LoVo (cell line): ENCODE measurements at regions not wholly inside any gene's neighbourhood (a gene's known extent, or its start where the extent isn't known, plus 50 kb on each side); places are given as distances from the start of the nearest gene placed in this dataset.
"Not testable (repeated sequence)": the region's sequence is repeated elsewhere in the genome, so short reads cannot be mapped to it uniquely, and the experiment has no call there.

Experiments
- DNase-seq: peaks from one replicate; pipeline ENCODE4 v3.0.0-alpha.2; 2016; ENCODE audit warnings: low spot score

DNA sequence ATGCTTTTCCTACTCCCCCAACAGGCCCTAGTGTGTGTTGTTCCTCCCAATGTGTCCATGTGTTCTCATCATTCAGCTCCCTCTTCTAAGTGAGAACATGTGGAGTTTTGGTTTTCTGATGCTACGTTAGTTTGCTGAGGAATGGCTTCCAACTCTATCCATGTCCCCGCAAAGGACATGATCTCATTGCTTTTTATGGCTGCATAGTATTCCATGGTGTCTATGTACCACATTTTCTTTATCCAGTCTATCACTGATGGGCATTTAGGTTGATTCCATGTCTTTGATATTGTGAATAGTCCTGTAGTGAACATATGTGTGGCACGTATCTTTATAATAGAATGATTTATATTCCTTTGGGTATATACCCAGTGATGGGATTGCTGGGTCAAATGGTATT lies 72.5 kb upstream of the CCNY start:
- not testable (repeated sequence) for DNase-seq

- DNase-seq: not testable (repeated sequence)
These were observed 71.7 kb upstream of the CCNY start for GRCh38 chr10:35264636-35265035.

DNA sequence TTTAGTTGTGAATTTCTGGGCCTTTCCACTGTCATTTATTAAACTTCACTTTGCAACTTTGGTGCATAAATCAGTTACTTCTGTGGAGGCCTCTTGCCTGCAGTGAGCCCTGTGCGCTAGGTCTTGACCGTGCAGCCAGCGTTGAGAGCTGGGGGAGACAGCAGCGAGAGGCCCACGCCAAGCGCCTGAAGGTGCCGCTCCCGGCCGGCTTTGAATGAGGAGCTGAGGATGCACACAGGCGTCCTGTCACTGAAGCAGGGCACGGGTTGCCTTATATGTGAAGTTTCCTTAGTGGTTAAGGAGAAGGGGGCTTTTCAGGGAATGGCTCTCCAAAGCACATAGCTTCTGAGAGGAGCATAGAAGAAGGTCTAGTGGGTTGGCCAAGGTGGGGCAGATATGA lies 70.9 kb upstream of the CCNY start:
- no peak for DNase-seq

- no peak for DNase-seq
These were observed 68.0 kb upstream of the CCNY start for GRCh38 chr10:35268323-35268722.

DNA sequence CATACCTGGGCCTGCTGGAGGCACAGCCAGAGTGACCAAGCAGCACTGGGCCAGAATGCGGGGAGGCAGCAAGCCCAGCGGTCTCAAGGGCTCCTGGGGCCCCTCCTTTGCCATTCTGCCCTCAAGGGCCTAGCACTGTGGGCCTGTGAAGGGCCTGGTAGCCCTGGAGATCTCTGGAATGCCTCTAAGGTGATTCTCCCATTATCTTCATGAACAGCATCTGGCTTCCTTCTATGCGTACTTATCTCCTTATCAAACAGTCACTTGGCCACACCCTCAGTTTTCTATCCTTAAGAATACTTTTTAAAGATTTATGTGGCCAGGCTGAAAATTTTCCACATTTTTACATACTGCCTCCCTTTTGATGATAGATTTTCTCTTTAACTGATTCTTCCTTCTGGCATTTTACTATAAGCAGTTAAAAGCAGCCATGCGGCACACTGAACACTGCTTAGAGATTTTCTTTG lies 67.5 kb upstream of the CCNY start:
- peak; percentile 14 for DNase-seq

DNA sequence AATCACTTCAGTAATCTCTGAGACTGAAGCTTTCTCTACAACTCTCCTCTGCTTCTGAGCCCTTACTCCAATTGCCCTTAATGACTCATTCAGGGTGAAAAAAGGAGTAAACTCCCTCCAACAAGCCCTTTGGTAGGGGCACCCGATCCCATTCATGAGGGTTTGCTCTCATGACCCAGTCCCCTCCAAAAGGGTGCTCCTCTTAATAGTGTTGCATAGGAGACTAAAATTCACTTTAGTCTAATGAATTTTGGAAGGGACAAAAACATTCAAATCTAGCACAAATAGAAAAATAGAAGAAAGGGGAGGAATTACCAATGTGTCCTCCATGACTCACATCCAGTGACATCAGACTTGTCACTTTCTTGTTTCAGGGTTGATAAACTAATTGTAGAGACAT lies 66.2 kb upstream of the CCNY start:
- DNase-seq: no peak

DNA sequence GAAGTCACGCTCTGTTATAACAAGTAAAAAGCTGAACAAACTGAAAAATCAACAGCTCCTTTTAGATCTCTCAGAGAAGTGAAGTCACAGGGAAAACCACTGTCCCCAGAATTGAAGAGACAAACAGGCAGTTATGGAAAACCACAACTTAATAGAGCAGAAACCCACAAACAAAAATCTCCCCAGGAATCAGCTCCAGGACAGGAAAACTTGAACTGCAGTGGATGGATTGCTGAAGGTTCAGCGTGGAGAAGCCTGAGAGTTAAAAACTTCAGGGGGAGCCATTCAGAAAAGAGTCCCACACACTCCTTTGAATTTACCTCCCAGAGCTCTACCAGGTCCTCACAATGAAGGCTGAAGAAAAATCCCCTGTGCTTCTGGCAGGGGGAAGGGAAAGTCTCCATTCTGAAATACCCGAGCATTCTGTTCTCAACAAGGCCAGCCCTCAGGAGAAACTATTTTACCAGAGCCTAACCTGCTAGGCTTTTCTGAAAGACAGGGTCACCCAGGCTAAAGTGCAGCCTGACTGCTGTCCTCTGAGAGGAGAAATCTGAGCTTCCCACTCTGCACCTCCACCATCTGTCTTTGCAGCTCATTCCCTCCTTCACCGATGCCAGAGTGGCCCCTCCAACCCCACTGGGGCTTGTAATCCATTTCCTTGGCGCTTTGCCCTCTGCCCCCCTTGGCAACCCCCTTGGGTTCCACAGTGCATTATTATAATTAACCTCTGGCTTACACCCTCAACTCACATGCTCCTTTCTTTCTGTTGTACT lies 65.0 kb upstream of the CCNY start:
- DNase-seq: no peak

GRCh38 chr10:35271859-35272165 lies 64.5 kb upstream of the CCNY start:
- DNase-seq: not testable (repeated sequence)

DNA sequence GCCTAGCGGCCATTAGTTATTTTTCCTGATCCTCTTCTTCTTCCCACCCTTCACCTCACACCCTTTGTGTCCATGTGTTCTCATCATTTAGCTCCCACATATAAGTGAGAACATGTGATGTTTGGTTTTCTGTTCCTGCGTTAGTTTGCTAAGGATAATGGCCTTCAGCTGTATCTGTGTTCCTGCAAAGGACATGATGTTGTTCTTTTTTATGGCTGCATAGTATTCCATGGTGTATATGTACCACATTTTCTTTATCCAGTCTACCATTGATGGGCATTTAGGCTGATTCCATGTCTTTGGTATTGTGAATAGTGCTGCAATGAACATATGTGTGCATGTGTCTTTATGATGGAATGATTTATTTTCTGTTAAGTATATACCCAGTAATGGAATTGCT lies 63.9 kb upstream of the CCNY start:
- not testable (repeated sequence) for DNase-seq

DNA sequence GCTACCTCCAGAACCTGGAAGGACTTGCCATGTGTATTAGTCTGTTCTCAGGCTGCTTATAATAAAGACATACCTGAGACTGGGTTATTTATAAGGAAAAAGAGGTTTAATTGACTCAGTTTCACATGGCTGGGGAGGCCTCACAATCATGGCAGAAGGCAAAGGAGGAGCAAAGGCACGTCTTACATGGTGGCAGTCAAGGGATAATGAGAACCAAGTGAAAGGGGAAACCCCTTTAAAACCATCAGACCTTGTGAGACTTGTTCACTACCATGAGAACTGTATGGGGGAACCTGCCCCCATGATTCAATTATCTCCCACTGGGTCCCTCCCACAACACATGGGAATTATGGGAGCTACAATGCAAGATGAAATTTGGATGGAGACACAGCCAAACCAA lies 62.3 kb upstream of the CCNY start:
- DNase-seq: not testable (repeated sequence)

DNA sequence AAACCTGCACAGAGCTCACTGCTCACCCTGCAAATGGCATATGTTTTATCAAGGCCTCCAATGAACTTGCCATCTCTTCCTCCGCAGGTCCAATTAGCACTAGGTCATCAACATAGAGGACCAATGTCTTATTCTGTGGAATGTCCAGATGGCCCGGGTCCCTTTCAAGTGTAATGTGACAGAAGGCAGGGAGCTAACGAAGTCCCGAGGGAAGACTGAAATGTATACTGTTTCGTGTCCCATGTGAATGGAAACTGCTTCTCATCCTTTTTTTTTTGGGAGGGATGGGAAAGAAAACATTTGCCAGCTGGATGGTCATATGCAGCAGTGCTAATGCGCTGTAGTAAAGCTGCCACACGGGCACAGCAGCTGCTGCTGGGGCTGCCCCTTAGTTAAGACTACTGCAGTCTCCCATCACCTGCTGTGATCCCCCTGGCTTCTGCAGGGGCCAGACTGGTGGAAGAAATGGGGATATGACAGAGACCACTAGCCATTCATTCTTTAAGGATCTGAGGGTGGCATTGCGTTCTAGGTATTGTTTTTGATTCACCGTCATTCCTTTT lies 61.7 kb upstream of the CCNY start:
- no peak for DNase-seq

- no peak for DNase-seq
These were observed 59.4 kb upstream of the CCNY start for GRCh38 chr10:35276889-35277288.

DNA sequence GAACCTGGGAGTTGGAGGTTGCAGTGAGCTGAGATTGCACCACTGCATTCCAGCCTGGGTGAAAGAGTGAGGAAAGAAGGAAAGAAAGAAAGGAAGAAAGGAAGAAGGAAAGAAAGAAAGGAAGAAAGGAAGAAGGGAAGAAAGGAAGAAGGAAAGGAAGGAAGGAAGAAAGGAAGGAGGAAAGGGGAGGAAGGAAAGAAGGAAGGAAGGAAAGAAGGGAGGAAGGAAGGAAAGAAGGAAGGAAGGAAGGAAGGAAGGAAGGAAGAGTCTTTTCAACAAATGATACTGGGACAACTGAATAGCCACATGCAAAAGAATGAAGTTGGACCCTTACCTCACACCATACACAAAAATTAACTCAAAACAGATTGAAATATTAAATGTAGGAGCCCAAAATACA lies 56.1 kb upstream of the CCNY start:
- not testable (repeated sequence) for DNase-seq
